T-helper 22 cell (primary cell): ENCODE measurements at regions not wholly inside any gene's neighbourhood (a gene's known extent, or its start where the extent isn't known, plus 50 kb on each side); places are given as distances from the start of the nearest gene placed in this dataset.

Experiments
- DNase-seq: peaks from one replicate; pipeline ENCODE4 v3.0.0-alpha.2; 2020; ENCODE audit warnings: low read depth

DNA sequence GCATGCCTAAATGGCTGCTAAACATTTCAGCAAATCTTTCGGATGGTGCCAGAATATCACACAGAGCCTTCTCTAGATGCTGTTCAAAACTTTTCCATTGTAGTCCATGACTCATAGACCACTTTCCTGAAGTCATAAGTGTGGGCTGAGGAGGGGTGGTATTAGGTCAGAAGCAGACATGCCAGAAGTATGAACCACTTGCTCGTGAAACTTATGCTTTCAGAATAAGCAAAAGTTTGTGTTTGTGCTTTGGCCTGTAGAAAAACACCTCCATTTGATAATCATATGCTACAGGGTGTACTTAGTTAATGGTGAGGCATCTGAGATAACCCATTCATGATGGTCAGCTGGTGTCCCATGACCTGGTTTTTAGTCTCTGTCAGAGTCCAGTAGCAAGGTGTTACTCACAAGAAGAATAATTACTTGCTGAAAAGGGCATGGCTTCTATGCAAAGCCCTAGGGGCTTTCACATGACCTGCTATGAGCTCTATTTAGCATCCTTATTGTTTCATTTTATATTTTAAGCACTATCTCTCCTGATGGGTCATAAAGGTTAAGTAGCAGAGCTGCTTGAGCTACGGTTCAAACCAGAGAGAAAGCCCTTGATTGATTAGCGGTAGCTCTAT is 183.1 kb upstream of the IVNS1ABP start:
- DNase-seq: no peak

GRCh38 chr1:185498207-185498606 is 181.2 kb upstream of the IVNS1ABP start:
- no peak for DNase-seq

- DNase-seq: no peak
These were observed 180.1 kb upstream of the IVNS1ABP start for GRCh38 chr1:185497177-185497576.

DNA sequence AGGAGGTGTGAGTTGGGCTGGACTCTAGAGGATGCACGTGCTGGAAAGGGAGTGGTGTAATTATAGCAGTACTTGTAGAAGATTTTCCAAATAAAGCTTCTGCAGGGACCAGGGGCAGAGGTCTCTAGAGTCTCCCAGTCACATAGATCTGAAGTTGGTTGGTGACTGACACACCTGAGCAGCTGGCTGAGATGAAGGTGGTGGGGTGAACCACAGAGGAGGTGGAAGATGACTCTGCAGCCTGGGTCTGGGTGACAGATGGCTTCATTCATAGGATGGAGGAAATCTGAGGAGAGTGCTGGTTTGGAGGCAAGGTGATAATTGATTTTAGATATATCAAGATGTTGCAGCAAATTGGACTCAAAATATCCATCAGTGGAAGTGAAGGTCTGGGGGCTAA is 178.9 kb upstream of the IVNS1ABP start:
- no peak for DNase-seq

GRCh38 chr1:185495007-185495406 is 178.0 kb upstream of the IVNS1ABP start:
- DNase-seq: no peak

DNA sequence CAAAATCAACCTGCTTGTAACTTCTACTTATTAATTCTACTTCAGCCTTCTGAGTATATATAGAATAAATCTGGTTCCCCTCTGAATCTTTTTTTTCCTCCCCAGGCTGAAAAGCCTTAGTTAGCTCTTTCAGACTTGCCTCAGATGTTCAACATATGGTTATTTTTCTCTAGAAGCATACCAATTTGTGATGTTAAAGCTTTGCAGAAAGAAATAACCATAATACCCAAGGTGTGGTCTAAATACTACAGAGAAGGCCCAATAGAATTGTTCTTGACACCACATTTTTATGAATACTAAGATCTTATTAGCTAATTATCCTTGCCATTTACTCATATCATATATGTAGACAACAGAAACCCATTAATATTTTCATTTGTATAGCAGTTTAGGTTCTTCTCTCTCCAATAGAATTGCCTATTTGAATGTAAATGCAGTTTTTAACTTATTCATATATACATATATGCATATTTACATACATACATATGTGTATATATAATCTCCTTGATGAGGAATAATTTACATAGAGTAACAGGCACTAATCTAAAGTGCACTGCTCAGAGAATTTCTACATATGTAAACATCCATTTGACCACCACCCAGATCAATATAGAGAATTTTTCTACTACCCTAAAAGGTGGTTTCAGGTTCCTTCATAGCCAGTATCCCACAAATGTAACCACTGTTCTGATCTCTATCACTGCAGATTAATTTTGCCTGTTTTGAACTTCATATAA is 175.2 kb upstream of the IVNS1ABP start:
- DNase-seq: no peak

GRCh38 chr1:185491604-185492003 is 174.6 kb upstream of the IVNS1ABP start:
- no peak for DNase-seq

GRCh38 chr1:185490924-185491323 is 173.9 kb upstream of the IVNS1ABP start:
- no peak for DNase-seq

GRCh38 chr1:185489406-185489805 is 172.4 kb upstream of the IVNS1ABP start:
- DNase-seq: no peak

DNA sequence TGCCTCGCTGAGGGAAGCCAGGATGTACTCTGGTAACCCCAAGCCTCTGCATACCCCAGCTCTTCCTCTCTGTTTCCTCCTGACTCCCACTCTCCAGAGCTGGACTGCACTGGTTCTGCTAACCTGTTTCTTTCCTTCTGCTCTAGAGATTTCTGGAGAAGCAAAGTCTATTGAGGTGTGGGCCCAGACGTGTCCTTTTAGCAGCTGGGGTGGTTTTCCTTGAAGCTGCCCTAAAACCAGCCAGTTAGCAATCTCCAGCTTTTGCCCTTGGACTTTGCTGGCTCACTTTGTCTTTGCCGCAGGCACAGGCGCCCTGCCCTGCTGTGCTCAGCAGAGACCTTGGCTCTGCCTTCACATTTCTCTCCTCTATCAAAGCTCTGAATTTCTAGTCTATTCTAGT is 171.8 kb upstream of the IVNS1ABP start:
- DNase-seq: no peak

GRCh38 chr1:185487936-185488335 is 170.9 kb upstream of the IVNS1ABP start:
- DNase-seq: no peak

DNA sequence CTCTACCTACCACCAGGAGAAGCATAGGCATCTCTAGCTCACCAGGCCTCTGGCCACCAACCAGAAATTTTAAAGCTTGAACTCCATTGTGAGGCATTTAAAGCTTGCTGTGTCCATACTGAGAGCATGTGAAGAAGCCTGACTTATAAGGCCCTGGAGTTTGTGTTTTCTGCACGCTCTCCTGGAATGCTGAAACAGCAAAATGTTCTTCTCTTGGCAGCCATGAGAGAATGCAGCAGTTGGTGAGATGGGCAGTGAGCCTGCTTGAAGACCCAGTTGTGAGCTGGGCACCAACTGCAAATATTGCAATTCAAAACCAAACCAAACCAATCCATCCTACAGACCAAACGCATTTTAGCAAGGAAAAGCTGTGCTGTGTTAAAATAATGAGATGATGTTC is 170.0 kb upstream of the IVNS1ABP start:
- no peak for DNase-seq

GRCh38 chr1:185486346-185486745 is 169.3 kb upstream of the IVNS1ABP start:
- no peak for DNase-seq

GRCh38 chr1:185483664-185484450 is 166.8 kb upstream of the IVNS1ABP start:
- DNase-seq: no peak

DNA sequence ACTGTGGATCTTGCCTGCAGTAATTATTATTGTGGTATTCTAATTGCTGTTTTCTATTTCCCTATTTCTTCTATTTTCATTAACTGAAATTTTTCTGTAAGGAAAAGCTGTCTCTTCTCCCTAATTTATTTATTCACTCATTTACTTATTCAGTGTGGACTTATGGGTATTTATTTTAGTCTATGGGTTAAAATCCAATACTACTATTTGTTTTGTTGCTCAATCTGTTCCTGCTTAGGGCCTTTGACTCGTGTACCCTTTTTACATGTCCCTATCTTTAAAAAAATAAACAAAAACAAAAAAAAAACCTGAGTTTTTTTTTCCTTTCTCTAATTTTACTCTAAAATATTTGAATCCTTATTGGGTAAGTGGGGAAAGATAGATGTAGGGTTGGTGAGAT is 166.2 kb upstream of the IVNS1ABP start:
- no peak for DNase-seq

- no peak for DNase-seq
These were observed 163.5 kb upstream of the IVNS1ABP start for GRCh38 chr1:185480545-185480944.

- DNase-seq: no peak
These were observed 162.8 kb upstream of the IVNS1ABP start for GRCh38 chr1:185479796-185480195.

GRCh38 chr1:185478877-185479276 is 161.8 kb upstream of the IVNS1ABP start:
- DNase-seq: no peak

GRCh38 chr1:185477638-185478580 is 160.9 kb upstream of the IVNS1ABP start:
- DNase-seq: no peak

DNA sequence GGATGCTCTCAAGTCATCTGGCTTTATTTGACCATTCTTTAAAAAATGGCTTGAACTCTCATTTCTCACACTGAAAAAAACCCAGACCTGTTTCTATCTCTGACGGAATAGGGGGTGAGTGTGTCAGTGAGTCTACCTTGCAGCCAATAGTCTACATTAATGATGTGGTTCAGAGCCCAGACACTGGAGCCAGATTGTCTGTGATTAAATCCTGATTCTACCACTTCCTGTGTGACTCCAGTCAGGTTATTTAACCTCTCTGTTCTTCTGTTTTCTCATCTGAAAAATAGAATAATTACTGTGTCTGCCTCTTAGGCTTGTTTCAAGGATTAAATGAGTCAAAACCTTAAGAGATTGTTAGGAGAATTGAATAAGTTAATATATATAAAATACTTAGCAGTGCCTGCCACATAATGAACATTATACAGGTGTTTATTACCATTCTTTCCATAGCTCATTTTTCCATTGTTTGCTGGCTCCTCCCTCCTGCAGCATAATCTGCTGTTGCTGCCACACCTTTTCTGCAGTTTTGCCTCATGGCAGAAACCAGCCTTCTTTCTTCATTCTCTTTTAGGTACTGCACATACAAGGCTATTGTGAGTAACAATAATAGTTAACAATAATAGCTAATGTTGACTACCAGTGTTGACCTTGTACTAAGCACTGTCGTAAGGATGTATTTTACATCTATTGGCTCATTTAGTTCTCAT is 157.6 kb upstream of the IVNS1ABP start:
- DNase-seq: no peak

- no peak for DNase-seq
These were observed 156.1 kb upstream of the IVNS1ABP start for GRCh38 chr1:185473186-185473585.
